Mammary epithelial cell (primary cell): ENCODE measurements at regions not wholly inside any gene's neighbourhood (a gene's known extent, or its start where the extent isn't known, plus 50 kb on each side); places are given as distances from the start of the nearest gene placed in this dataset.
"Not testable (repeated sequence)": the region's sequence is repeated elsewhere in the genome, so short reads cannot be mapped to it uniquely, and the experiment has no call there.

ENCODE experiments used
- CTCF ChIP-seq, 2 donors: IDR thresholded peaks in 1 of 2; conservative IDR thresholded peaks in 1 of 2; 2 replicates each; pipeline ENCODE4 v1.5.1; 2011 to 2012; ENCODE audit warnings: inconsistent platforms in 2 of 2, low read length in 2 of 2, mild to moderate bottlenecking in 2 of 2, control low read depth in 1 of 2, low read depth in 1 of 2; ENCODE audit not compliant: insufficient read depth in 1 of 2; ENCODE audit errors: extremely low read depth in 1 of 2
- EZH2 ChIP-seq: IDR thresholded peaks from 2 replicates; pipeline ENCODE4 v1.6.1; 2012; ENCODE audit warnings: low read length, inconsistent platforms, borderline replicate concordance

GRCh38 chr15:20276312-20277114 is 265.1 kb downstream of the GOLGA6L6 start:
- not testable (repeated sequence) for TF ChIP-seq CTCF (conservative IDR thresholded peaks at IDR 0.05 in 1 of 2, IDR thresholded peaks at IDR 0.05 in 1 of 2; ENCODE audit: extremely low read depth in 1 of 2, insufficient read depth in 1 of 2, low read depth in 1 of 2, low read length in 2 of 2); EZH2
